Hematopoietic multipotent progenitor cell treated with erythropoietin and hydrocortisone succinate and interleukin-3 and kit ligand, for 8 days (in vitro differentiated cells): ENCODE measurements at regions not wholly inside any gene's neighbourhood (a gene's known extent, or its start where the extent isn't known, plus 50 kb on each side); places are given as distances from the start of the nearest gene placed in this dataset.

ENCODE experiments used
- DNase-seq: peaks from one replicate; pipeline ENCODE4 v3.0.0-alpha.2; 2015

DNA sequence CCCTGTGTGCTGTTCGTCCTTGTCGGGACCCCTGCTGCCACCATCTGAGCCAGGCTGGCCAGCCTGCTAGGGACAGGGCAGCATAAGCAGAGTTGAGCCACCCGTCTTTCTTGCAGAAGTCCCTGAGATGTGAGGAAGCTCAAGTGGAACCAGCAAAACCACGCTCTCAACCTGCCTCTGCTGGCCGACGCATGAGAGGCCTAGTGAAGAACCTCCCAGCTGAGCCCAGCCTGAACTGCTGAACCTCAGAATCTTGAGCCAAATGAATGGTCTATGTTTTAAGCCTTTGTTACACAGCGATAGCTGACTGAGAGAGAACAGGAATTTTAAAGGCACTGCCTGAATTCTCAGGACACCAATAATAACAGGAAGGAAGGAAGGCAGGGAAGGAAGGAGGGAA is 98.9 kb upstream of the ADRA2C start:
- DNase-seq: no peak

DNA sequence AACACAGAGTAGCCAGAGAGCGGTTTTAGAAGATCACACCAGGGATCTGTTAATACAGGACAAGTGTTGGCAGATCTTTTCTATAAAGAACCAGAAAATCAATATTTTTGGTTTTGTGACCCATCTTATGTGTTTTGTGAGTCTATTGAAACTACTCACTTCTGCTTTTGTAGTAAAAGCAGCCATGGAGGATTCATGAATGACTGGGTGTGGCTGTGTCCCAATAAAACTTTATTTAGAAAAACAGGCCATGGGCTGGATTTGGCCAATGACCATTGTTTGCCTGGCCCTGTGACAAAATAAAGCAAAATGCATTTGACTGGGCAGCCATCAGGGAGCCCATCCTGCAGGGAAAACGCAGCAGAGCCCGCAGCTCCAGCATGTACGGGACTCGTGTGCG is 99.9 kb upstream of the ADRA2C start:
- DNase-seq: no peak

DNA sequence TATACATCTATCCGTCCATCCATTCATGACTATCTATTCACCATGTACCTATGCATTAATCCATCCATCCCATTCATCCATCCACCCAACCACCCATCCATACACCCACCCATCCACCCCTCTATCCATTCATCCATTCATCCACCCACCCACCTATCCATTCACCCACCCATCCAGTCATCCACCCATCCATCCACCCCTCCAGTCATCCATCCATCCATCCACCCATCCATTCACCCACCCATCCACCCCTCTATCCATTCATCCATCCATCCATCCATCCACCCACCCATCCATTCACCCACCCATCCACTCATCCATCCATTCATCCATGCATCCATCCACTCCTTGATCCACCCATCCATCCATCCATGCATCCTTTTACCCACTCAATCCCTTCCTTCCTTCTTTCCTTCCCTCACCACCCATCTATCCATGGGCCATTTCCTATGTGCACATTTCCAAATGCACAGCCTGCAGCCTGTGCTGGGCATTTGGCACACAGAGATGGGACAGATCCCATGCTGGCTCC is 100.8 kb upstream of the ADRA2C start:
- no peak for DNase-seq

DNA sequence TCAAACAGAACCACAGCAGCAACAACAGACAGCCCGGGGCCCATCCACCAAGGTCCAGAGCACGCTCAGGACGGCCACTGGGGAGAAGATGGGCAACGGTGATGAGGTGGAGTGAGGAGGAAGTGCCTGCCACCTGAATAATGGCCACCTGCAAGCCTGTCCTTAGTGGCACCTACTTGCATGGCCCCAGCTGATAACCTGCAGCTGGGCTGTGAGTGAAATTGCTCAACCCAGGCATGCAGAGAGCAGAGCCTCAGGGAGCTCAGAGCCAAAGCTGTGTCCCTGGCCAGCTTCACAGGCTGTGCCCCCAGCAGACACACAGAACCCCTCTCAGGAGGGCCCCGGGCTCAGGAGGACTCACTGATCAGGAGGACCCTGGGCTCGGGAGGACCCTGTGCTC is 102.4 kb upstream of the ADRA2C start:
- no peak for DNase-seq

DNA sequence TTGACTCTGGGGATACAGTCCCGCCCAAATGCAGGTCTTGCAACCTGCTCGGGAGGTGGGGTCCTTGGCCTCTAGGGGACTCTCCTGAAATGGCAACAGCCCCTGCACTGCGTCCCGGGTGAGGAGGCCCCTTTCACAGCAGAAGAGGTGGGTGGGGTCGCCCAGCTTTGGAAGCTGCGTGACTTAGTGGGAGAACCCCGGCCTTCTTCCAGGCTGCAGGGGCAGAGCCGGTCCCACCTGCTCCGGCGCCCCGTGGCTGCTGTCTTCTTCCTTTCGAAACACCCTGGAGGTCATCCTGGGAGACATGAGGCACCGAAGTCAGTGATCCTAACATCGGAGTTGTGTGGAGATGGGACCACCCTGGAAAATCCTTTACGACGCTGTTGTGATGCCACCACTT is 103.7 kb upstream of the ADRA2C start:
- DNase-seq: no peak

DNA sequence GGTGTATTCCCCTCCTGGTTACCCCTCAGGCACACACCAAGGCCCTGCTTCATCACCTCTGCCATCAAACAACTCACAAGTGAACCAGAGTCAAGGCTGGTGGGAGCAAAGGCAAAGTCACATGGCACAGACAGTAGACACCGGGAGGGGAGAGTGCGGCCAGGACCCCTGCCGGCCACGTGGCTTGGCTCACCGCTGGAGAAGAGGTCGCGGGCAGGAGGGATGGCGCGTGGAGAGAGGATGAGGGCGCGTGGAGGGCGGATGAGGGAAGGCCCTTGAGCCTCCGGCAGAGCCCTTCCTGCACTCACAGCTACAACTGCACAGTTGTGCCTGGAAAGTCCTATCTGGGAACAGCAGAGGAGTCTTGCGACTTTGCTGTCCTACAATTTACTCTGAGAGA is 104.2 kb upstream of the ADRA2C start:
- DNase-seq: no peak

DNA sequence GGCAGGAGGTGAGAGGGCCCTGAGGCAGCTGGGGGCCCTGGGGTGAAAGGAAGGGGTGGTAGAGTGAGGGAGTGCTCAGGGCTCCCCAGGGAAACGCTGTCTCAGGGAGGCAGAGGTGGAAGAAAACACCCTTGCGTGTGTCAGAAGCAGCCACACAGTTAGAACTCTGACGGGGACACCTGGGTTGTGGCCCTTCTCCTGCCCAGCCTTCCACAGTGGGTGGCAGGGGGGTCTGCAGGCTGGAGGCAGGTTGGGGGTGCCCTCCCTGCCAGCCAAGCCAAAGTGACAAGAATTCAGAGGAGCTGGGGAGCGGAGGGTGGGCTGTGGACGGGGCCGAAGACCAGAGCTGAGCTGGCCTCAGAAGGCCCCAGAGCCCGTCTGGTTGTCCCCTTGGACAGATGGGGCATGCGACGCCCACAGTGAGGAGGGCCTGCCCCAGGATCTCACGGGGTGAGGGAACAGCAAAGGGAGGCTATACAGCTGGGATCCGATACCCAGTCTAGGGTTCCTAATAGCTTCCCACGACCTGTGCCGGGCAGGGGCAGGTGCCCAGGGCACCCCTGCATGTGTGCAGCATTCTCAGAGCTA is 105.2 kb upstream of the ADRA2C start:
- no peak for DNase-seq

DNA sequence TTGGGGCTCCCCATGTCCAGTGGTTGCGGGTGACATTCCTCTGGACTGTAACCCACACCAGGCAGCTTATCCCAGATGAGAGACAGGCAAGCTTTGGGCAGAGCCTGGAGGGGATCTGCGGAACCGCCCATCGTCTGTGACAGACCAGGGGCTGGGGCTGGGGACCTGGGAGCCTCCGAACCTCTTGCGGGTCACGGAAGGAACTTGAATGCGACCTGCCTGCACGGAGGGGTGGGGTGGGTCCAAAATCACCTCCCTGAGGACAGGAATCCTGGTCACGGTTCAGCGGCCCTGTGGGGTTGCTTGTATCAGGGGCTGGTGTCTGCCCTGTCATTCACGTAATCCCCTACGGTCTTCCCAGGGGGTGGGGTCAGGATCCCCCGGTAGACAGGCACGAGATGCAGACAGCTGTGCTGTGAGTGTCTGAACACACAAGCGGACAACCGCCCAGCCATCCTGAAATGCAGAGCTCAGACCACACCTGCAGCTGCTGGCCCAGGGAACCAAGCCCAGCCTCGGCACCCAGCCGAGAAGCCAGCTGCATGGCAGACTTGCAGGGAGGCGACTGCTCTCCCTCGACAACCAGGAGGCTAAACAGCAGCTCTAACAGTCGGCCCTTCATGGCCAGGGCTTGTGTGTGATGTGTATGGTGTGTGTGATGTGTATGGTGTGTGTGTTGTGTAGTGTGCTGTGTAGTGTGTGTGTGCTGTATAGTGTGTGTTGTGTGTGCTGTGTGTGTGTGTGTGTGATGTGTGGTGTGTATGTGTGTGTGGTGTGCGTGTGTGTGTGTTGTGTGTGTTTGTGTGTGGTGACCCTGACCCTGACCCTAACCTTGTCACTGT is 105.9 kb upstream of the ADRA2C start:
- no peak for DNase-seq

DNA sequence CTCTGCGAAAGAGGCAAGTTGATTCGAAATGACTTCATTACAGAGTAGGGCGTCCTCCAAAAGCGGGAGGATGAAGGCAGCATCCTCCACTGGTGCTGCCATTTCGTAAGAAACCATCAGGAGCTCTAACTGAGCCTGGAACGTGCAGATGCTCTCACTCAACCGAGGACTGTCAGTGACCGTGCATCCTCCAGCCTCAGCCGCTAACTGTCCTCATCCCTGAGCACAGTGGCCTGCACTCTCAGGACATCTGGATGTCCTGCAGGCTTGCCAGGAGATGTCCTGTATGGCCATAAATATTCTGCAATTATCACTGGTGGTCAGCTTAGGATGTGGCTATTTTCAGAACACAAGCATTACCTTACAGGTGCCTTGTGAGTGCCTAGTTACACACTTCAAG is 107.1 kb upstream of the ADRA2C start:
- no peak for DNase-seq

DNA sequence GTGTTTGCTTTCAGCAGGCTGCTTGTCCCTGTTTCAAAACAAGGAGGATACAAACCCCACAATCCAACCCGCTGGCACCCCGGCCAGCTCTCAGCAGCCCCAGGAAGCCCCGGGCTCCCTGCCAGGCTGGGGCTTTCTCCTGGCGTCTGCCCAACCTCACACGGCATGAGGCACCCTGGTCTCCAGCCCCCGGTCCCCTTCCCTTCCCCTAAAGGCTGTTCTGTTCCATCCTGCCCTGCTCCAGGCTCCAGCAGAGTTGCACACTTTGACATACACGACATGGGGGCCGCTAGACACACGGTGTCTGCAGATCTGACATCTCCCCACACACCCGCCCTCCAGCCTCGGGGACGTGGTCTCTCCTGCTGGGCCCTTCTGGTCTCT is 107.7 kb upstream of the ADRA2C start:
- no peak for DNase-seq

DNA sequence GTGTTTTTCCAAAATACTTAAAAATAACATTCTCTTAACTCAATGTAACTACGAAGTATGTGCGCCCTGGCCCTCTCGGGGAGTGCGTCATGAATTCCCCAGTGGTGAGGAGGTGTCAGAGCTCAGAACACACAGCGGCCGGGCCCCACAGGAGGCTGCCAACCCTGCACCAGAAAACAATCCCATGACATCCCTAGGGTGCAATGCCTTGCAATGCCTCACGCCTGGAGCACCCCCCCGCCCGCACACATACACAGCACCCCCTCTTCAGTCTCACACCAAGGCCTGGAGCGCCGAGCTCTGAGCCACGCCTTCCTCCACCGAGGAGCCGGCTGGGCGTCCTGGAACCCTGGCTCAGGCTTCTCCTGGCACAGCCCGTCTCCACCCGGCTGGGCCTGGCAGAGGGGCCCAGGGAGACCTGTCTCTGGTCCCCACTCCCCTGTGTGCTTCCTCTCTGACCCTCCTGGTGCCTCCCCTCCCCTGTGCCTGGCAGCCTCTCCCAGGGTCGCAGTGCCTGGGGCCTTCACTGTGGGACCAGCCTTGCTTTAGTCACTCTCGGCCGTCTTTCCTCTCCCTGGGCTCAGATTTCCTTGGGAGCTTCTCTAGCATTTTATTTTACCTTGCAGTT is 108.2 kb upstream of the ADRA2C start:
- DNase-seq: no peak

DNA sequence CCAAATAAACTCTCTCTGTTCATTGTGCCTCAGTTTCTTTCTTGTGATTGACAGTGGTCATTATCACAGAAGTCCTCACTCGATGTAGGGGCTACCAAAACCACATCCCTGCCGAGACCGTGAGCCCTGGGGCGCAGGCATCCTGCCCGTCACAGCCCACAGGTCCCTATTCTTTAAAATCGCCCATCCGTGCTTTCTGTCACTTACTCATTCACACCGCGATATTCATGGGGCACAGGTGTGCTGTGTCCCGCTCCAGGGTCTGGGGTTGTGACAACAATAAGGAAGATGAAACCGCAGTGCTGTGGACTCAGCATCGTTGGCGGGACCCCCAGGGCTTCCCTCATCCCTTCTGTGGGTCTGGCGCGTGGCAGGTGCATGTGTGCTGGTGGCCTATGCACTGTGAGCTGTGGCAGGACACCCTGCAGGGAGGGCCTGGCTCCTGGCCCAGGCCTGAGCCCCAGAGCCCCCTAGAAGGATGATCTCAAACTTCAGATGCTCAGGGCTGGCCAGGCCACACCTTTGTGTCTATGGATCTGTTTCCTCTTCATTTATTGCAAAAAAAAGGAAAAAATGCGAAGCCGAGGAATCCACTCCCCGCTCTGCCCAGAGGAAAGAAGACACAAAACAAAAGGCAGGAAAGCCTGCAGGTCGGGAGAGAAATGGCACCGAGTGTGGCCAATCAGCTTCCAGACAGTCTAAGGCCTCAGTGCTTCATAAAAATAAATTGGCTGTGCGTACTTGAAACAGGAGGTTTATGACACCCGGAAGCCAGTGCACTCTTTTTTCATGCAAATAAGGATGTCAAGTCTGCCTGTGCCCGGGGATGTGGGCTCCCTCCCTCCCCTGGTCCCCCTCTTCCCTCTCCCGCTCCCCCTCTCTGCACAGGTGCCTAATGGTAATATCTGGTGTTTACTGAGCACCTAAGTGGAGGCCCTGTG is 109.5 kb upstream of the ADRA2C start:
- no peak for DNase-seq

DNA sequence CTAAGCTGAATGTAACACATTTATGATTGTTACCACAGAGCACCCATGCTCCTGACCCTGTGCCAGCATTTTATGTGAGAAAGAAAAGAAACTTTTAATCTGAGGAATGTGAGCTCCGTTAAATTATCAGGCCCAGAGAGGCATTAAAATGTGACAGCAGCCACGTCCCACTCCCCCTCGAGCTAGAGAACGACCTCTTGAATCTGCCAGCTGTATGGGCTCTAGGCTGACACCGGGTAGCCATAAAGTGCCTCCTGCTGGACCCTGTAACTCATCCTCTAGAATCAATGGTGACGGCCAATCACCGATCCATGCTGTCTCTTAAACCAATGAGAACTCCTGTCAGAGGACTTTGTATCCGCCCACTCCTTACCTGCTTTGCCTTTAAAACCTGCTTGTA is 110.2 kb upstream of the ADRA2C start:
- no peak for DNase-seq

DNA sequence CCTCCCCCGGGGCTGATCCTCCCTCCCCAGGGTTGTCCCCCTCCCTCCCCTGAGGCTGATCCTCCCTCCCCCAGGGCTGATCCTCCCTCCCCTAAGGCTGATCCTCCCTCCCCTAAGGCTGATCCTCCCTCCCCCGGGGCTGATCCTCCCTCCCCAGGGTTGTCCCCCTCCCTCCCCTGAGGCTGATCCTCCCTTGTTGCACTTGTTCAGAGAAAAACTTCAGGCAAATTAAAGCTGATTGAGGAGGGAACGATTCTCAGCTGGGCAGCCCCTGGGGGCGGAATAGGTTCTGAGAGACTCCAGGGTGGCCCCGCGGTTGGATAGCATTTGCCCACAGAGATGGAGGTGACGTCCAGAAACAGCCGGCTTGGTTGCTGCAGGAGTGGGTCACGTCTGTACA is 110.7 kb upstream of the ADRA2C start:
- DNase-seq: no peak

DNA sequence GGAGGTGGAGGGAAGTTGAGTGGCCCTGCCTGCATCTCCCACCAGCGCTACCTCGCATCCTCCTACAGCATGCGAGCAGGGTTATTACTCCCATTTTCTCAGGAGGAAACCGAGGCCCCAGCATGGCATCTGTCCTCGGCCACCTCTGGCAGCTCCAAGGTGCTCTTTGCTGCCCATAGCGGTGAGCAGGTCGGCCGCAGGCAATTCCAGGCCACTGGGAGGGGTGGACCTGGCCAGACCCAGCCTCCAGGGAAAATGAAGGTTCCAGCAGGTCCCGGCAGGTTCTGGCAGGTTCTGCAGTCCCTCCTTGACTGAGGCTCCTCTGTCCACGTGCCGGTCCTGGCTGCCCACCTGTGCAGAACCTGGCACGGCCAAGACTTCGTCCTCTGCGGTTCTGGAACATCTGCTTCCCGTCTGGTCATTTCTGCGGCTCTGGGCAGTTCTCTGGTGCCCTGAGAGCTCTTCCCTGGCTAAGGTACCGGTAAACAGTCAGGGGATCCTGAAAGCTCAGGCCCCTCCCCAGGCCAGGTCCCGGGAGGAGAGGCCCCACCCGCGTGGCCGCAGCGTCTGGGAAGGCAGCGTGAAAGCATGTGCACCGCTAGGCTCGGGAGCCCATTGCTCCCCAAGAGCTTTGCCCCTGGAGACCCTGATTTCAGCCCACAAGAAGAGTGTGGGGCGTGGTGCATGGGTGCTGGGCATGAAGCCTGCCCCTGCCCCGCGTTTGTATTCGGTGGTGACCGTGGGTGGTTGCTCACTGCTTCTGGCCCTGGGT is 112.0 kb upstream of the ADRA2C start:
- no peak for DNase-seq

DNA sequence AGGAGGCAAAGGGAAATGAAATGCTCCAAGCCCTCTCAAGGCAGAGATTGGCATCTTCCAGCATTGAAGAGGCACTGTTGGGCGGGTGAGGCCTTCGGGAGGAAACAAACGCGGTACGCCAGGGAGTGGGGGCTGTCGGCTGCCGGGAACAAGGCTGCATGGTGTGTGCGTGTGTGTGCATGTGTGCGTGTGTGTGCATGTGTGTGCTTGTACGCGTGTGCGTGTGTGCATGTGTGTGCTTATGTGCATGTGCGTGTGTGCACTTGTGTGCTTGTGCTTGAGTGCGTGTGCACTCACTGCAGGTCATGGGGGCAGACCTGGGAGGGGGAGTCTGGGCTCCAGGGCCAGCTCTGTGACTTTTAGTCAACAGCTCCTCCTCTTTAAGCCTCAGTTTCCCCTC is 113.6 kb upstream of the ADRA2C start:
- DNase-seq: no peak

DNA sequence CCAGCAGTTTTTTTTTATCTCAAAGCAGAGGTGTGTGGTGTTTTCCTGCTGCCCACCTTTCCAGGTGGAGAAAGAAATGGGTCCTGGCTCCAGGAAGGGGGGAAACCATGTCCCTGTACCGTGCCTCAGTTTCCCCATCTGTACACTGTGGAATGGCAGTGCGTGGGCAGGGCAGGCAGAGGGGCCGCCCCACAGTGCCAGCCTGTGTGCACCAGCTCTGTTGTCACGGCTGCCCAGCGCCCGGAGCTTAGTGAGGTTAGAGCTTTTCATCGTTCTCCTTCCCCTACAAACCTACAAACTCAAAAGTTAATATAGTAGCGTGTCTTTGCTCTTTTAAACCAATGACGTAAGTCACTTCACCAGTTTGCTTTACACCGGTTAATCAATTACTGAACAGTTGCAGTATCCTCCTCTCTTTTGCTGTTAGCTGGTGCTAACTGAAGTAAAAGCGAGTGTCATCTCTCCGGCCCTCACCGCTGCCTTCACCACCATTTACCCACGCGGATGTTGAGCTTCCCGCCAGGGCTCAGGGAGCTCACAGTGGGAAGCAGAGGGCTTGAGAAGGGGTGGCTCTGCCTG is 114.8 kb upstream of the ADRA2C start:
- DNase-seq: no peak

DNA sequence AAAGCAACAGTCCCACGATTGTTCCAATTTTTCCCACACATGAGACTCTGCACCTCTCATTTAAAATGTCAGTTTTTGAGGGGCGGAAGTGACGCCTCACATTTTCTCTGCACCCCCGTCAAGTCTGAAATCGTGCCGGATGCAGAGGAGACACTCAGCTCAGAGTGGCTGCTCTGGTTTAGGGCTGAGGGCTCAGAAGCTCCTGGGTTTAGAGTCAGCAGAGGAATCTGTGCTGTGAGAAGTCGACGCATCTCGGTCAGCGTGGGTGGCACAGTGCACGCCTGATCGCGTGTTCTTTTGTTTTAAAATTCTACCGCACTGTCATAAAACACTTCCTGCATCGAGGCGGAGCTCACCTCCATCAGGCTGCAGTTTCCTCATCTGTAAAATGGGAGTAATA is 116.7 kb upstream of the ADRA2C start:
- no peak for DNase-seq

DNA sequence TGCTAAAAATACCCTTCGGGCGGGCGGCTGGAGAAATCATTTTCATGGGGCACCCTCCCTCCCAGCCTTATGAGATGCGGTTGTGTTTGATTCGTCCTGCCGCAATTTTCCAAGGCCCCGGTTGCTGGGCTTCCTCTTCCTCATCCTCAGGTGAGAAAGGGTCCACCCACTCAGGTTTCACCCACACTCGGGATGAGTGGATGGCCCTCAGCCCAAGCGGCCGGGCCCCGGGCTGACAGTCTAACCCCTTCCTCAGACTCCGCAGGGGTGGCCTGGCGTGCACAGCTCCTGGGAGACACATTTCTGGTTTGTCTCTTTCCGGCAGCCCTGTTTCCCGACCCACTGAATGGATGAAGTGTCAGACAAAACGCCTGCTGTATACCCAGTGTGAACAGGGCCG is 116.5 kb upstream of the LRPAP1 start:
- no peak for DNase-seq

DNA sequence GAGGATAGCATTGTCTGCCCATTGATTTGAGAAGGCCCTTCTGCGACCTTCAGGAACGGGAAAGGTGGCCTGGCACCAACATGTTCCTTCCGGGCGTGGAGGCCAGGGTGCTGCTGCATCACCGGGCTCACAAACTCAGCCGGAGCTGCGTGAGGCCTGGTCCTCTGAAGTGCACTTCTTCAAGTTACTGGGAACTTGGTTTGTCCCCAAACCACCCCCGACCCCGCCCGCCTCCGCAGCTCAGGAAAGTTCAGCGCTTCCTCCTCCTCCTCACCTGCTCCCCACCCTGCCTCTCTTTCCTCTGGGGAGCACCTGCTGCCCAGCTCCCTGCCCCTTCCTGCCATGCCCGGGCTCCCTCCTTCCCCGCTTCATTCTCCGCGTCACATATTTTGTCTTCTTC is 116.0 kb upstream of the LRPAP1 start:
- DNase-seq: no peak

DNA sequence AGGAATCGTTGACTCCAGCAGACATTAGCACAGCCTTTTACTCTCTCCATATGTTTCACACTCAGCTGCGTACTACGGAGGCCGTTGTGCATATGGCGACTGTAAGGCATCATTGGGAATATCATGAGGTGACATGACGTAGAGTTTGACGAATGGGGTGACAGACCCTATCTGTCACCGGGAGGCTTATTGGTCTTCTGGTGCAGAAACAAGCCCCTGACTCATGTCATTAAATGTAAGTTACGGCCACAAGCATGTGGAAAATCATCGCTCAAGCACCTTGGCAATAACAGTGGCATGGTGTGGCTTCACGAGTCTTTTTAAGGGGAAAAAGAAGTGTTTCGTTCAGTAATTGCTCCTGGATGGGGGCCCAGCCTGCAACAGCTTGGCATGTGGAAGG is 115.2 kb upstream of the LRPAP1 start:
- no peak for DNase-seq
